ENCODE measurements at regions not wholly inside any gene's neighbourhood (a gene's known extent, or its start where the extent isn't known, plus 50 kb on each side); places are given as distances from the start of the nearest gene placed in this dataset.
"Not testable (repeated sequence)": the region's sequence is repeated elsewhere in the genome, so short reads cannot be mapped to it uniquely, and the experiment has no call there.

GRCh38 chr6:121760191-121760590 is 324.7 kb downstream of the GJA1 start:
- intact Hi-C loops (cut with micrococcal nuclease): no loop called here

GRCh38 chr6:121760745-121761144 is 325.3 kb downstream of the GJA1 start:
- intact Hi-C loops (cut with micrococcal nuclease): no loop called here

- intact Hi-C loops (cut with micrococcal nuclease): no loop called here
These were observed 329.0 kb downstream of the GJA1 start for GRCh38 chr6:121764493-121764892.

GRCh38 chr6:121765060-121765459 is 329.6 kb downstream of the GJA1 start:
- intact Hi-C loops (cut with micrococcal nuclease): no loop called here

DNA sequence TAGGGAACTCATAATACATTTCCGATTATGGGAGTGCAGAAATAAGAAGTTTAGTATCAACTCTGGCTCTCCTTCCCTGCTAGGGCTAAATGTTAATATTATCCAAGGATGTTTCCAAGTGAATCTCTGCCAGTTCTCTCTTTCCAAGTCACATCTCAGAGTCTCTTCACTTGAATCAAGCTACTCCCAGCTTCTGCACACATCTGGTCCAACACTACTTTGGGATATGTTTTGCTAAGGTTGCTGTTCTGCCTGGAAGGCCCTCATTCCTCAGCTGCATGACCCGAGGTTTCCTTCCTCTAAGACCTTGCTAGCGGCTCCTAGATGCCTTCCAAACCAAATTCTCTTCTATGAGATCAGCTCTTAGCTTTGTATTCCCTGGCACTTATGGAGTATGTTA is 331.8 kb downstream of the GJA1 start:
- intact Hi-C loops (cut with micrococcal nuclease): no loop called here

DNA sequence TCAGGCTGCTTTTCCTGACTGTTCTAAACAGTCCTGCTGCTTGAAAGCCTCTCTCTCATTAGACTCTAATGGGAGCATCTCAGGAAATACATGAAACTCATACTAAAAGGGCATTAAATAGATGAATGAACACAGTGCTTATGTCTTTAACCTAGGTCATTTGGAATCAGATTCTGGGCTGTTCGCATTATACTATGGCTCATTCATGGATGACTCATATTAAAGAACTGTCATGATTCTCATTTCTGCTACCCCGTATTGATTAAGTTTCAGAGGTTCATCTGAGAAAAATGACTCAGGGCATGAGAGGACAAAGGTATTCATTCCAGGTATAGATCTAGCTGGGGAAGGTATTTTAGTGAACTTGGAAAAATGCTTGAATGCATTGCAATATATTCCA is 335.5 kb downstream of the GJA1 start:
- intact Hi-C loops (cut with micrococcal nuclease): loop anchor here (5.0 to 10.0 kb wide), 2 partner anchors 124 to 436 kb away; partner anchors contain the start of gene TBC1D32

DNA sequence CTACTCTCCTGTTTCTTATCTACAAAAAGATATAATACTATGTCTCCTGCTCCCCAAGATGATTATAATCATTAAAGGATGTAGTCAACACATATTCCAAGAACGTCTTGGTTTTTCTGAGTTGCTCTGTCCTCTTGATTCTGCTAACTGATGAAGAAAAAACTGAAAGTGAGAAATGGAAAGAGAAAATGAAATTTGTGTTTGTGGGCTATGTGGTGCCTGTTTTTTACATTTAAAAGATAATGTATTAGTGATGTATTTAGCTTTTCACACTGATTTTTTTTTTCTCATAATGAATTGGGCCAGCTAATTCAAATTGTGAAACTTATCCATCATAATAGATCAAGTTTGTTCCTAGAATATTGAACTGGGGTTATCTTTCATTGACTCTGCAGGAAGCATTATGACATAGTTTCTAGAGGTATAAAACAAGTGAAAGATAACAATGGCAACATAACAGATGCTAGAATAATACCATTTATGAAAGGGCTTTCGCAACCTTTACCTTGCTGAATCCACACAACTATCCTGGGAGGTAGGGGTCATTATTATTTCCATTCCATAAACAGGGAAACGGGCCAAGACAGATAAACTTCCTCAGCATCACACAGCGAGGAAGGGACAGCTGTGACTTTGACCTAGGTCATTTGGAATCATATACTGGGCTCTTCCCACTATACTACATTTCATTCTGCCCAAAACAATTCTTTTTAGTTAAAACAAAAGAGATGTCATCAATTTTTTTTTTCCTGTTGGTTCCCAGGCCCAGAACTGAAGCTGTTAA is 336.7 kb downstream of the GJA1 start:
- intact Hi-C loops (cut with micrococcal nuclease): loop anchor here (5.0 to 10.0 kb wide), 2 partner anchors 125 to 437 kb away; partner anchors contain the start of gene TBC1D32

DNA sequence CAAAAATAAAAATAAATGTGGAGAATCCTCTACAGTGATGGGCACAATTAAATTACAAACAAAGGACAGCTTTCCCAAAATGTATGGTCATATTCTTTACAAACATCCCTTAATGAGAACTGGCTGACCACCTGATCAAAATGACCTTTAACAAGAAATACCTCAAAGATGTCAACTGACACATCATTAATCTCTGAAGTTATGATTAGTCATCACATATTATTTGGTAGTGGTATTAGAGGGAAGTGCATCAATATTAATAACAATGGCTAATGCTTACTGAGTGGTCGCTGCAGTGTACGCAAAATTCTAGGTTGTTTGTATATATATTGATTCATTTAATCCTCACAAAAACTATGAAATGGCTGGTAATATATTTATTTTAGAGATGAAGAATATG is 340.6 kb downstream of the GJA1 start:
- intact Hi-C loops (cut with micrococcal nuclease): loop anchor here (10.0 kb wide), 1 partner anchor 441 kb away; the partner anchor contains the start of gene TBC1D32

- intact Hi-C loops (cut with micrococcal nuclease): no loop called here
These were observed 345.2 kb downstream of the GJA1 start for GRCh38 chr6:121780325-121781321.

DNA sequence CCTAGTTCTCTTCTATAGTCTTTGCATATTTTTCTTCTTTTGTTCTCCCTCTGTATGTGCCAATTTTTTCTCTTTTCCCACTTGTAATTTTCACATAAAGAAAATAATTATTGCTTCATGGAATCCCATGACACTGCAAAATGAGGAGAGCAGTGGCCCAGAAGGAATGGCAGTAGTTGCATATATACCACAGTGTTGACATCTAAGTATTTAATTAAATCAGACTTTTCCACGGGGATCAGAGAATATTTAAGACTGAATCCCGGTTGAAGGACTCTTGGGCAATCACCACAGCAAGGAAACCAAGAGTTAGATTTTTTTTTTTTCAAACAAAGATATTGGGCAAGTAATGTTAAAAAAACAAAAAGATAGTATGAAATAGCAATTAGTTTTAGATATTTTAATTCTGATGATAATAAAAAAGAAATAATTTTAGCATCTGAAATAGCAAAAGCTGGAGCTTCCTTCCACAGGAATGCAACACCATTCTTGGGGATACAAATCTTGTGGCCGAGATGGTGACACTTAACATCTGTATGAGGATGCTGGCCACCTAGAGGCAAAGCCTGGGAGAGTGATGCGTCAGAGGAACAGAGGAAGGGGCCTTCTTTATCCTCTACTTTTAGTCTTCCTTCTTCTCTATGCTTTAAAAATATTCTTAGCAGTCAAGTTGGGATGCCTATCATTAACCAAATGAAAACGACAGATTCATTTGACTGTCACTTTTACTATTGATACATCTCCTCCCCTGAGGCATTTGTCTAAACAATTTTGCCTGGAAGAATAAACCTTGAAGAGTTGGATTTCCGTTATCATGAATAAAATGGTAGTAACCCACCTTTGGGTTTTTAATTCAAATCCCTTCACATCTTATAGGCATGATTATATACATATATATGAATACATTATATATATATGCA is 356.2 kb downstream of the GJA1 start:
- intact Hi-C loops (cut with micrococcal nuclease): no loop called here

GRCh38 chr6:121794630-121795029 is 359.2 kb downstream of the GJA1 start:
- intact Hi-C loops (cut with micrococcal nuclease): no loop called here

DNA sequence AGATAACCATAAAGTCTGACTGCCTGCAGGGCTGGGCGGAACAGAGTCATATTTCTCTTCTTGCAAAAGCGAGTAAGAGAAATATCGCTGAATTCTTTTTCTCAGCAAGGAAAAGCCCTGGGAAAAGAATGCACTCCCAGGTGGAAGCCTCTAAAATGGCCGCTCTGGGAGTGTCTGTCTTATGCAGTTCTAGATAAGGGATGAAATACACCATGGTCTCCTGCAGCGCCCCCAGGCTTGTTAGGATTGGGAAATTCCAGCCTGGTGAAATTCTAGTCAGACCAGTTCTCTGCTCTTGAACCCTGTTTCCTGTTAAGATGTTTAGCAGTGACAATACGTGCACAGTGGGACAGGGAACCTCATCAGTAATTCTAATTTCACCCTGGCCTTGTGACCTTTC is 362.2 kb downstream of the GJA1 start:
- intact Hi-C loops (cut with micrococcal nuclease): not testable (repeated sequence)

- intact Hi-C loops (cut with micrococcal nuclease): not testable (repeated sequence)
These were observed 362.7 kb downstream of the GJA1 start for GRCh38 chr6:121798126-121798525.

GRCh38 chr6:121799574-121799973 is 364.1 kb downstream of the GJA1 start:
- intact Hi-C loops (cut with micrococcal nuclease): no loop called here

DNA sequence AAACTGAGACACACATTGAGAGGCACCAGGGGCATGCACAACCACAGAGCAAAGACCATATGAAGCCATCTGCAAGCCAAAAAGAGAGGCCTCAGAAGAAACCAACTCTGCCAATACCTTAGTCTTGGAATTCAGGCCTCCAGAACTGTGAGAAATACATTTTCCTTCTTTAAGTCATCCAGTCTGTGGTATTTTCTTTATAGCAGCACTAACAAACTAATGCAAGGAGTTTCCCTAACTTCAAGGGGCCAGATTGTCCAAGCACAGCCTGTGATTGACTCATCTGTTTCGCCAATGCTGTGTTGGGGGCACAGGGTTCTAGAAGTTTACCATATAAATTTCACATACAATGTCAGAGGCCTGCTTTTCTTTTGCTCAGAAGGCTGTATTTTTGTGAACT is 364.6 kb downstream of the GJA1 start:
- intact Hi-C loops (cut with micrococcal nuclease): no loop called here

- intact Hi-C loops (cut with micrococcal nuclease): no loop called here
These were observed 370.7 kb downstream of the GJA1 start for GRCh38 chr6:121806116-121806515.

DNA sequence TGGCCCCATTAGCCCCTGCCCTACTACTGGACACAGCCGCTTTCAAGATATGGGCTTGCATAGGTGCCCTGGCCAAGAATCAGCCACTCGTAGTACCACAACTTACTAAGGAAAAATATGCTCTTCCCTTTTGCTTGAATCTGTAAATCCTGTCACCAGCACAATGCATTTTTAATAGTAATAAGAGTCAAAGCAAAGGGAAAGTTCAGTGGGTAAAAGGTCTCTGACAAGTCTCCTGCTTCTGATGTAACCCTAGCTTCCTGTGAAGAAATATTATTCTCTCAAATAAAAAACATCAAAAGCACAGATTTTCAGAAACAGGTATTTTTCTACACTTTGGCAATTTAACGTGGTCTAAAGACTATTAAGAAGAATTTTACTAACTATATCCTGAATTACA is 373.8 kb downstream of the GJA1 start:
- intact Hi-C loops (cut with micrococcal nuclease): no loop called here

DNA sequence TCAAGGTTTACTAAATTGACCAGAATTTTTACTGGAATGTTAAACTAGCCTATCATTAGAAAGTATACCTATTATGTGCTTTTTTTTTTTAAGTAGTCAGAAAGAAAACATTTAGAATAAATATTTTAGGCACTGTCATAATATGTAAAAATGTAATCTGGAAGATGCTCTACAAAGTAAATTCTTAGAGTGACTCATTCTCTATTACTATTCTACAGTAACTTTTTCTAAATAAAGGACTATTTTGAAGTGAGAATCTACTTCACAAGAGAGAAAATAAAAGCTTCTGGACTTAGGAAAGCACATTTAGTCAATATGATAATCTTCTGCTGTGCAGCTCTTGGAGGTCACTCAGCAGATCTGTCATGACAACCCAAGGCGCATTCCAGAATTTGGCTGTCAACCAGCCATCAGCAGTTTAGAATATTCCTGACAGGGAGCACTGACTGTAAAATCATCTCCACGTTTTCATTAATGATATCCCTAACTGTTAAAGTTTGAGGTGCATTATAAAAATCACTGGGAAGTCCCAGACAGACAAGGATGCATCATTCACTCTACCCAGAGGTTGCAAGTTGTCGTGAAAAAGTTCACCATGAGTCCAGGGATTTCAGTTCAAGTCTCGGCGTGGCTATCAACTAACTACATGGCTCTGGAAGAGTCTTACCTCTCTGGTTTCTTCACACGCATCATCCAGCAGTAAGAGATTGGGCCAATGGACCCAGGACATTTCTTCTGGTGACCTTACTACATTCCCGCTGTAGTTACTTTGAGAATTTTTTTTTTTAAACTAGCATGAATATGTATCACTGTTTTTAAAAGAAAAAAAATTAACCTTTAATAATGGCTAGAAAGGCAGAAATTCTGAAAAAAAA is 374.9 kb downstream of the GJA1 start:
- intact Hi-C loops (cut with micrococcal nuclease): no loop called here

- intact Hi-C loops (cut with micrococcal nuclease): no loop called here
These were observed 375.7 kb downstream of the GJA1 start for GRCh38 chr6:121811106-121811505.

DNA sequence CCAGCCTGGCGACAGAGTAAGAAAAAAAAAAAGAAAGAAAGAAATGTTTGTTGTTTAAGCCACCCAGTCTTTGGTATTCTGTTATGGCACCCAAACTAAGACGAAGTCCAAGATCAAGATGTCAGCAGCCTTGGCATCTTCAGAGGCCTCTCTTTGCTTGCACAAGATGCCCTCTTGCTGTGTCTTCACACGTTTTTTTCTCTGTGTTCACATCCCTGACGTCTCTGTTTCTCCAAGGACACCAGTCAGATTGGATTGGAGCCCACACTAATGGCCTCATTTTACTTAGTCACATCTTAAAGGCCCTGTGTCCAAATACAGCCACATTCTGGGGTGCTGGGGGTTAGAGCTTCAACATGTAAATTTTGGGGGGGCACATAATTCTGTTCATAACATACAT is 380.9 kb downstream of the GJA1 start:
- intact Hi-C loops (cut with micrococcal nuclease): no loop called here
